H9 (cell line): ENCODE measurements at regions not wholly inside any gene's neighbourhood (a gene's known extent, or its start where the extent isn't known, plus 50 kb on each side); places are given as distances from the start of the nearest gene placed in this dataset.

Experiments
- DNase-seq: peaks from one replicate; pipeline ENCODE4 v3.0.0-alpha.2; 2017
- H2AFZ ChIP-seq: one replicate; pipeline ENCODE4 v1.6.1; 2013; ENCODE audit warnings: mild to moderate bottlenecking, low read length, control low read depth, moderate library complexity
- H2AK5ac ChIP-seq: 2 replicates; pipeline ENCODE4 v1.6.1; 2013; ENCODE audit warnings: low read length, control low read depth, mixed read lengths; ENCODE audit not compliant: insufficient read length
- H2BK120ac ChIP-seq: one replicate; pipeline ENCODE4 v1.6.1; 2013; ENCODE audit warnings: low read depth, mild to moderate bottlenecking, low read length, control low read depth, inconsistent platforms; ENCODE audit not compliant: poor library complexity, severe bottlenecking
- H2BK12ac ChIP-seq: 2 replicates; pipeline ENCODE4 v1.6.1; 2013; ENCODE audit warnings: low read length, control low read depth, mixed read lengths, low read depth; ENCODE audit not compliant: insufficient read length
- H2BK15ac ChIP-seq: 2 replicates; pipeline ENCODE4 v1.6.1; 2013; ENCODE audit warnings: low read depth, low read length, control low read depth
- H2BK20ac ChIP-seq: one replicate; pipeline ENCODE4 v1.6.1; 2013; ENCODE audit warnings: low read depth, mild to moderate bottlenecking, low read length, control low read depth, inconsistent platforms; ENCODE audit not compliant: poor library complexity, severe bottlenecking
- H2BK5ac ChIP-seq: 2 replicates; pipeline ENCODE4 v1.6.1; 2013; ENCODE audit warnings: low read length, control low read depth, mixed read lengths; ENCODE audit not compliant: insufficient read length
- H3K14ac ChIP-seq: 2 replicates; pipeline ENCODE4 v1.6.1; 2013; ENCODE audit warnings: low read length, control low read depth; ENCODE audit not compliant: insufficient read depth
- H3K18ac ChIP-seq: 2 replicates; pipeline ENCODE4 v1.6.1; 2013; ENCODE audit warnings: low read depth, mild to moderate bottlenecking, mixed read lengths, low read length, control low read depth; ENCODE audit not compliant: insufficient read length
- H3K23ac ChIP-seq: 2 replicates; pipeline ENCODE4 v1.6.1; 2013; ENCODE audit warnings: low read length, control low read depth, mixed read lengths, low read depth; ENCODE audit not compliant: insufficient read length
- H3K23me2 ChIP-seq: 2 replicates; pipeline ENCODE4 v1.6.1; 2013; ENCODE audit warnings: low read depth, mild to moderate bottlenecking, mixed read lengths, low read length, control low read depth; ENCODE audit not compliant: insufficient read length, poor library complexity, severe bottlenecking
- H3K27ac ChIP-seq: 2 replicates; pipeline ENCODE4 v1.5.1; 2013; ENCODE audit warnings: low read length, control low read depth, mixed read lengths, low read depth; ENCODE audit not compliant: insufficient read length
- H3K27me3 ChIP-seq: 2 replicates; pipeline ENCODE4 v1.6.1; 2013; ENCODE audit warnings: low read length, control low read depth, inconsistent platforms; ENCODE audit not compliant: insufficient read depth
- H3K4ac ChIP-seq: 2 replicates; pipeline ENCODE4 v1.6.1; 2013; ENCODE audit warnings: low read depth, mild to moderate bottlenecking, control low read depth, inconsistent platforms, low read length, moderate library complexity
- H3K4me1 ChIP-seq: 2 replicates; pipeline ENCODE4 v1.6.1; 2013; ENCODE audit warnings: low read length, control low read depth, inconsistent platforms; ENCODE audit not compliant: insufficient read depth
- H3K4me2 ChIP-seq: 2 replicates; pipeline ENCODE4 v1.6.1; 2013; ENCODE audit warnings: low read length, control low read depth, mixed read lengths; ENCODE audit not compliant: insufficient read length, insufficient read depth
- H3K56ac ChIP-seq: 2 replicates; pipeline ENCODE4 v1.6.1; 2013; ENCODE audit warnings: low read depth, mild to moderate bottlenecking, mixed read lengths, low read length, control low read depth; ENCODE audit not compliant: insufficient read length
- H3K79me1 ChIP-seq: 2 replicates; pipeline ENCODE4 v1.6.1; 2013; ENCODE audit warnings: low read depth, mild to moderate bottlenecking, moderate library complexity, low read length, control low read depth, inconsistent platforms; ENCODE audit not compliant: insufficient read depth, poor library complexity, severe bottlenecking
- H3K79me2 ChIP-seq: 2 replicates; pipeline ENCODE4 v1.6.1; 2013; ENCODE audit warnings: low read length, control low read depth, inconsistent platforms; ENCODE audit not compliant: insufficient read depth
- H3K9ac ChIP-seq: 2 replicates; pipeline ENCODE4 v1.6.1; 2013; ENCODE audit warnings: low read length, control low read depth, mixed read lengths; ENCODE audit not compliant: insufficient read length; ENCODE audit errors: extremely low read depth
- H3K9me3 ChIP-seq: one replicate; pipeline ENCODE4 v1.6.1; 2013; ENCODE audit warnings: low read depth, low read length, inconsistent platforms; ENCODE audit not compliant: control insufficient read depth
- H3T11ph ChIP-seq: one replicate; pipeline ENCODE4 v1.6.1; 2013; ENCODE audit warnings: mild to moderate bottlenecking, low read length, control low read depth, inconsistent platforms
- H4K20me1 ChIP-seq: one replicate; pipeline ENCODE4 v1.6.1; 2013; ENCODE audit not compliant: control insufficient read depth, insufficient read length, insufficient read depth
- H4K5ac ChIP-seq: 2 replicates; pipeline ENCODE4 v1.6.1; 2013; ENCODE audit warnings: low read depth, mild to moderate bottlenecking, mixed read lengths, low read length, control low read depth; ENCODE audit not compliant: insufficient read length
- H4K8ac ChIP-seq: replicated peaks from 2 replicates; pipeline ENCODE4 v1.6.1; 2013; ENCODE audit warnings: low read length, control low read depth, mixed read lengths, low read depth; ENCODE audit not compliant: insufficient read length
- H4K91ac ChIP-seq: 2 replicates; pipeline ENCODE4 v1.6.1; 2013; ENCODE audit warnings: low read depth, mild to moderate bottlenecking, moderate library complexity, mixed read lengths, low read length, control low read depth; ENCODE audit not compliant: insufficient read length
- H3K27ac Mint-ChIP-seq, 3 experiments: 2 replicates in 2 of 3; 3 replicates in 1 of 3; pipeline ENCODE4 v1.8.0; 2020 to 2021; ENCODE audit warnings: mixed read lengths in 3 of 3, mild to moderate bottlenecking in 1 of 3, moderate library complexity in 1 of 3
- H3K27me3 Mint-ChIP-seq: 2 replicates; pipeline ENCODE4 v1.8.0; 2021; ENCODE audit warnings: low read depth, mild to moderate bottlenecking, moderate library complexity, mixed read lengths
- H3K36me3 Mint-ChIP-seq, 3 experiments: 2 replicates in 2 of 3; 3 replicates in 1 of 3; pipeline ENCODE4 v1.8.0; 2020 to 2021; ENCODE audit warnings: low read depth in 3 of 3, mixed read lengths in 3 of 3; ENCODE audit not compliant: insufficient read depth in 1 of 3
- H3K4me1 Mint-ChIP-seq, 2 experiments: 2 replicates each; pipeline ENCODE4 v1.8.0; 2020; ENCODE audit warnings: mixed read lengths in 2 of 2
- H3K4me3 Mint-ChIP-seq, 2 experiments: 2 replicates in 1 of 2; 3 replicates in 1 of 2; pipeline ENCODE4 v1.8.0; 2020 to 2021; ENCODE audit warnings: mild to moderate bottlenecking in 2 of 2, mixed read lengths in 2 of 2, moderate library complexity in 1 of 2
- H3K9me3 Mint-ChIP-seq, 2 experiments: 2 replicates in 1 of 2; 3 replicates in 1 of 2; pipeline ENCODE4 v1.8.0; 2020; ENCODE audit warnings: mild to moderate bottlenecking in 2 of 2, mixed read lengths in 2 of 2, moderate library complexity in 1 of 2
- CTCF ChIP-seq: fragments of 200-600 bp; sonication (generic); conservative IDR thresholded peaks from 3 replicates; pipeline ENCODE4 v1.8.0; 2021; ENCODE audit warnings: antibody characterized with exemption, mild to moderate bottlenecking
- WGBS: extraction: QIAGEN DNeasy Blood & Tissue Kit; methylation state at CpG from one replicate; pipeline ENCODE4 v1.1.7; 2013; ENCODE audit warnings: missing lambda C conversion rate, low lambda C conversion rate, mixed read lengths; ENCODE audit not compliant: insufficient read length; ENCODE audit errors: extremely low coverage; 5-methylcytosine and 5-hydroxymethylcytosine counted together

- H2AFZ ChIP-seq, result no peak overlapping the region
- no peak overlapping the region for H3K23ac ChIP-seq
- no peak overlapping the region for H3K56ac ChIP-seq
- H2BK20ac ChIP-seq, result no peak overlapping the region
- Mint-ChIP-seq H3K9me3 (no peaks in the 10 kb centered on the region; a peak in 1 of 5 replicates), H3K27me3 (no peaks in the 10 kb centered on the region), H3K4me3 (no peak overlapping the region), H3K4me1 (peaks cover 14 to 17% of the 10 kb centered on the region in 2 experiments), H3K36me3 (no peaks in the 10 kb centered on the region; a peak in 4 of 7 replicates), H3K27ac (0 out of 7 replicates have a peak overlapping the region, but pooled peaks of 1 of the 3 experiments have one; percentile 50)
- TF ChIP-seq CTCF, result no peak
- H3K4me1 ChIP-seq, result no peaks in the 10 kb centered on the region
- H2BK5ac ChIP-seq, result no peak overlapping the region
- H3K14ac ChIP-seq, result no peak overlapping the region
- no peak overlapping the region for H2AK5ac ChIP-seq
- H4K5ac ChIP-seq, result no peak overlapping the region
- no peak overlapping the region for H3K4ac ChIP-seq
- H2BK15ac ChIP-seq, result no peak overlapping the region
- no peak for DNase-seq
- H4K20me1 ChIP-seq, result no peaks in the 10 kb centered on the region
- H3T11ph ChIP-seq, result no peak overlapping the region
- WGBS, result no CpG with 5 or more reads among the region's 1 CpG
- no peak overlapping the region for H4K91ac ChIP-seq
- no peak overlapping the region for H3K18ac ChIP-seq
- H3K9me3 ChIP-seq, result no peaks in the 10 kb centered on the region
- no peak overlapping the region for H2BK120ac ChIP-seq
- H3K9ac ChIP-seq, result no peak overlapping the region
- H3K4me2 ChIP-seq, result no peak overlapping the region
- H3K27me3 ChIP-seq, result no peaks in the 10 kb centered on the region
- no peaks in the 10 kb centered on the region for H3K23me2 ChIP-seq
- H3K79me2 ChIP-seq, result no peaks in the 10 kb centered on the region
- no peaks in the 10 kb centered on the region for H3K79me1 ChIP-seq
- H2BK12ac ChIP-seq, result no peak overlapping the region
- no peak overlapping the region for H3K27ac ChIP-seq
- H4K8ac ChIP-seq, result no peak overlapping the region
Observed at GRCh38 chr2:4219101-4219500, 515.7 kb downstream of the DCDC2C start.
